SHP77 (cell line): ENCODE measurements at regions not wholly inside any gene's neighbourhood (a gene's known extent, or its start where the extent isn't known, plus 50 kb on each side); places are given as distances from the start of the nearest gene placed in this dataset.
"Not testable (repeated sequence)": the region's sequence is repeated elsewhere in the genome, so short reads cannot be mapped to it uniquely, and the experiment has no call there.

ENCODE experiments used
- DNase-seq, 2 experiments: peaks; one replicate each; lab custom pipeline; 2025; lab: John Stamatoyannopoulos, UW

- no peak for DNase-seq
Observed at GRCh38 chr10:25867321-25867720, 66.7 kb upstream of the MYO3A start.

DNA sequence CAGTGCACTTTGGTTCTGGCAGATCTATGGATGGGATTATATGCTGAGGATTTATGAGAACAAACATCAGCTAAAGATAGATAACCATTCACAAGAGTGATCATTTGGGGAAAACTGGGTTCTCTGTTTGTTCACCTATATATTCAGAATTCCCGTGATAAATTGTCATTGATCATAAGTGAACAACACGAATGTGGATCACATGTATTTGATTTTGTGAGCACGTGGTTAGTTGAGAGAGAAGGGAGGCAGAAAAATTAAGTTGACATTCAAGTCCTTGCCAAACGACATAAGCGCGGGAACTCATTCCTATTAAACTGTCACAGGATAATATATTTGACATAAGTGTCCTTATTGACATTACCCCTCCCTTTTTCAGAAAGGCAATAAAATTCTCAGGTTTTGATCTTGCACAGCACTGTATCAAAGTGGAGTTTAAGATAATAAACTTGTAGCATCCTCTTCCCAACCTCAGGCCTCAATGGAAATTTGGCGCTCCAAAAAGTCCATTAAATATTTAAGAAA, 64.9 kb upstream of the MYO3A start:
- DNase-seq, result no peak

DNA sequence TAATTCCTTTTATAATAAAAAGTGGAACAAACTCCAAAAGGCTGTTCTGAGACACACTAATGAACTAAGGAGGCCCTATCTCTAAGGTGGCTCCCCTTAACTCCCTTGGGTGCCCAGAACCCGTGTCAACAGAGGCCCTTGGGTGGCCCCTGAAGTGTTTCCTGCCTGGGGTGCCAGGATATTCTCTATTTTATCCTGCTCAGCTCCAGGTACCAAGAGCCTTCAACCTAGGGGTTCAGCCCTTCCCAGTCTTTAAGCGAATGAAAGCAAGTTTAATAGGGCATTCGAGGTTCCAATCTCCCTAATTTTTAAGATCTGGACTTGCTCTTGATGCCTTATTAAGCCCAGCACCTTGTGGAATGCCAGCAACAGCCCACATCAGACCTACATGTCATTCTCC, 64.4 kb upstream of the MYO3A start:
- no peak for DNase-seq

GRCh38 chr10:25874402-25874801, 59.6 kb upstream of the MYO3A start:
- DNase-seq, result not testable (repeated sequence)

DNA sequence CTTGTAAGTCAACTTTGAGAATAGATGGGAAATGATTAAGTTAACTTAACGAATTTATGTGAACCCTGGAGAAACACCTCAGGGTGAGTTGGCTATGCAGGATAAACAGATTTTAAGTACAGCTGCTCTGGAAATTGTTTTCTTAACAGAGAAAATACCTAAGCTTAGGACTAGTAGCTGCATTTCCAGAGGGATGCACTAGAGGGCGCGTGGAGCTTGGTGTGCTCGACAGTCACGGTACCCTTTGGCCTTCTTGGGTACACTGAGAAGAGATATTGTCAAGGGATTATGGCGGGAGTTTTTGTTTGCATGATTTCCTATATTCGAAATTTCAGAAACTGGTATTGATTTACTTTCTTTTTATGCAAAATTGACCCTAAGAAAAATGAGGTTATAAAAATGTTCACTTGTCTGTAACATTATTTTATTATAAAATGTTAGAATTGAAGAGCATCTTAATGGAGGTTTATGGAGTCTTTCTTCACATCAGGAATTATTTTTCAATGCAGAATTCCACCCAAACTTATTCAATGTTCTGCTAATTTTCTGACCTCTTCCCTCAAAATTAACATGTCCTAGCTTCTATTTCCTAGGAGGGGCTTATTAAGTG, 58.4 kb upstream of the MYO3A start:
- peak; percentile 63 to 64 for DNase-seq

GRCh38 chr10:25877296-25877695, 56.7 kb upstream of the MYO3A start:
- no peak for DNase-seq
